Fibroblast of villous mesenchyme (primary cell): ENCODE measurements at regions not wholly inside any gene's neighbourhood (a gene's known extent, or its start where the extent isn't known, plus 50 kb on each side); places are given as distances from the start of the nearest gene placed in this dataset. TPM values are rescaled to one million over a fixed set of nuclear protein-coding genes. Genes with fewer than 3 reads are reported as not detected.

ENCODE experiments used
- DNase-seq: peaks from one replicate; pipeline ENCODE4 v3.0.0-alpha.2; 2010; ENCODE audit warnings: low read depth
- H3K4me3 ChIP-seq: 2 replicates; pipeline ENCODE4 v1.5.1; 2011; ENCODE audit warnings: low read depth, mild to moderate bottlenecking, low read length
- CTCF ChIP-seq: IDR thresholded peaks from 2 replicates; pipeline ENCODE4 v1.5.1; 2012; ENCODE audit warnings: low read depth, mild to moderate bottlenecking, low read length; ENCODE audit not compliant: insufficient read depth
- small RNA-seq: library from RNA; depleted of rRNA; stranded (forward); fragments of <200 nt; gene quantifications from one replicate; pipeline ENCODE3, GENCODE V24; 2012

GRCh38 chr15:93144463-93145236 is 55.6 kb upstream of the RGMA start:
- H3K4me3 ChIP-seq: no peak overlapping the region
- no peak for DNase-seq
- TF ChIP-seq CTCF: no peak

GRCh38 chr15:93143186-93143585 is 54.2 kb upstream of the RGMA start:
- TF ChIP-seq CTCF: no peak
- no peak for DNase-seq
- H3K4me3 ChIP-seq: no peak overlapping the region

- H3K4me3 ChIP-seq: no peak overlapping the region
- no peak for DNase-seq
- TF ChIP-seq CTCF: no peak
These were observed 52.4 kb upstream of the RGMA start for GRCh38 chr15:93141371-93141794.

- no peak for DNase-seq
- H3K4me3 ChIP-seq: no peak overlapping the region
- TF ChIP-seq CTCF: no peak
These were observed 50.4 kb upstream of the RGMA start for GRCh38 chr15:93139436-93139835.

- no peak overlapping the region for H3K4me3 ChIP-seq
- no peak for TF ChIP-seq CTCF
- DNase-seq: no peak
These were observed 49.8 kb upstream of the RGMA start for GRCh38 chr15:93138681-93139250.

Small RNAs in the stretch of these regions (small RNA-seq; reads per million reads assigned to genes)
- not detected for gene AC103996.1
- gene AC112693.2: not detected
